ENCODE measurements at regions not wholly inside any gene's neighbourhood (a gene's known extent, or its start where the extent isn't known, plus 50 kb on each side); places are given as distances from the start of the nearest gene placed in this dataset.

GRCh38 chr14:97633131-97633738, 836.1 kb downstream of the VRK1 start:
- no peak overlapping the region for H3K27ac Mint-ChIP-seq
- H3K9me3 Mint-ChIP-seq = peaks cover 2 to 4% (median 3%) of the 10 kb centered on the region in 3 donors
- H3K36me3 Mint-ChIP-seq = no peaks in the 10 kb centered on the region
- H3K4me3 Mint-ChIP-seq = no peak overlapping the region
- no peaks in the 10 kb centered on the region for H3K4me1 Mint-ChIP-seq
- peaks cover 2% of the 10 kb centered on the region for H3K27me3 Mint-ChIP-seq

DNA sequence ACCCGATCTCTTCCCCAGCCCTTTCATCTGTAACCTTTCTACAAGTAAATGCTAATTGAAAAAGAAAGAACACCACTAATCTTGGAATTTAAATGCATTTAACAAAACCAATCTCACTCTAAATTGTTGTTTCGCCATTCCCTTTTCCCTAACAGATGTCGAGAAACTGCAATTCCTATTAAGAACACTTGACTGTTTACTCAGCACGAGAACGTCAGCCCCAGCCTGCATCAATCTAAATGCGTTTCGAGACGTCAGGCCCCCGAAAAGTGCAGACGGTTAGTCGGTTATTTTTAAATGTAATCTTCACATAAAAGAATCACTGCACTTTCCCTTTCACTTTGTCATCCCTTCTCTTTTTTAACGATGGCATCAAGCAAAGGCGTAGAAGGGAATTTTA, 837.6 kb downstream of the VRK1 start:
- no peaks in the 10 kb centered on the region for H3K36me3 Mint-ChIP-seq

DNA sequence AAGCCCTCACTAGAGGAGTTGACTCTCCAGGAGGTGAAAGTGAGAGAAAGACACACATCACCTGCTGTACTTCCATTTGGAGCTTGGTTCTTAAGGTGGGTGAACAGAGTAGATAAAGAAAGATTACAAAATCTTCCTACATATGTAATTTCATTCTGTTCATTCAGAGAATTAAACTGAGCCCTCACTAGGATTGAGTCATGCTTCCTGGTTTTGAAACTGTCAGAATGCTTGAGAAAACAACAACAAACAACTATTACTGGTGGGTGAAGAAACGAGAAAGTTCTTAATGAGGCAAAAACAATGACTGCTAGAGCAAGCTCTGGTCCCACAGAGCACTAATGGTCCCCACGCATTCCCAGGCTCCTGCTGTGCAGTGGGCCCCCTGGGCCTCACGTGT, 841.7 kb downstream of the VRK1 start:
- Mint-ChIP-seq H3K36me3 (peaks cover 2% of the 10 kb centered on the region), H3K4me1 (no peaks in the 10 kb centered on the region), H3K9me3 (peaks cover 0 to 4% (median 0%) of the 10 kb centered on the region in 3 donors), H3K4me3 (no peak overlapping the region), H3K27ac (no peak overlapping the region), H3K27me3 (peaks cover 2% of the 10 kb centered on the region)

More for the DNA sequence above, 837.6 kb downstream of the VRK1 start:
- peaks cover 2% of the 10 kb centered on the region for H3K27me3 Mint-ChIP-seq
- peak overlapping the region in 1 of 3 donors; percentile 11 for H3K27ac Mint-ChIP-seq
- H3K4me3 Mint-ChIP-seq = peak overlapping the region in 1 of 4 donors; percentile 3
- H3K4me1 Mint-ChIP-seq = no peaks in the 10 kb centered on the region
- peaks cover 0 to 3% (median 3%) of the 10 kb centered on the region in 3 donors for H3K9me3 Mint-ChIP-seq

DNA sequence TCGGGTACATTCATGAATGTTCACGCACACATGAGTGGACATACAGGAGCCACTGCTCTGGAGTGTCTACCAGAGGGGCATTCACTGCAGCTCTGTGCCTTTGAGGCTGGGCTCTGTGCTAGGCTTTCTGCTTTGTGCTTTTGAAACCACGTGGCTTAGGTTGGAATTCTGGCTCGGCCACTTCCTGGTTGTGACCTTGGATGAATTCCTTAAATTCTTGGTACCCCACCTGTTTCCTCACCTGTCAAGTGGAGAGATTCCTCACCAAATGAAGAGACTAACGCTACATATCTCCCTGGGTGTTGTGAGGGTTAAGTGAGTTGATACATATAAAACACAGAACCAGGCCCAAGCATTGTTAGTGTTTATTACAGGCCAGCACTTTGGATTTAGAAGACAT, 842.8 kb downstream of the VRK1 start:
- Mint-ChIP-seq H3K9me3 (peaks cover 0 to 4% (median 0%) of the 10 kb centered on the region in 3 donors), H3K27ac (peak overlapping the region in 1 of 3 donors; percentile 35), H3K4me1 (no peaks in the 10 kb centered on the region), H3K36me3 (peaks cover 2% of the 10 kb centered on the region), H3K27me3 (peaks cover 1% of the 10 kb centered on the region), H3K4me3 (no peak overlapping the region)

- peaks cover 1% of the 10 kb centered on the region for H3K27me3 Mint-ChIP-seq
- no peaks in the 10 kb centered on the region for H3K4me1 Mint-ChIP-seq
- H3K9me3 Mint-ChIP-seq = peaks cover 0 to 4% (median 0%) of the 10 kb centered on the region in 3 donors
- H3K4me3 Mint-ChIP-seq = no peak overlapping the region
- H3K36me3 Mint-ChIP-seq = peaks cover 2% of the 10 kb centered on the region
- H3K27ac Mint-ChIP-seq = no peak overlapping the region
Observed at GRCh38 chr14:97641827-97642226, 844.6 kb downstream of the VRK1 start.

DNA sequence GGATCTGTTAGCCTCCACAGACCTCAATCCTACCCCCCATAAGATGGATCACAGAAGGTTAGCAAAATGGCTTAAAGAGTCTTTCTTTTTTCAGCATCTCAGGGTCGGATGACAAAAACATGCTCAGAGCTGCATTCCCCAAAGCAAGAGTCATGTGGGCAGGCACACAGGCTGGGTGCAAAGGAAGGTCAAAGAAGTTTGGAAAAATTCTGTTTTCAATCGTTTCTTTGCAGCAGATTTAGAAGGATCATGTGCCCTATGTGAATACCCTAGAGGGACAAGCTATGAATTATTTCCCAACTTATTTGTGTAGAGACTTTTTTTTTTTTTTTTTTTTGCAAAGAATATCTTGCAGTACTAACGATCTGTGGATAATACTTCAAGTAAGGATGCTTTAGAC, 845.4 kb downstream of the VRK1 start:
- Mint-ChIP-seq H3K36me3 (peaks cover 2% of the 10 kb centered on the region), H3K27ac (no peak overlapping the region), H3K27me3 (peaks cover 1% of the 10 kb centered on the region), H3K4me1 (no peaks in the 10 kb centered on the region), H3K9me3 (peaks cover 0 to 2% (median 0%) of the 10 kb centered on the region in 3 donors), H3K4me3 (no peak overlapping the region)

DNA sequence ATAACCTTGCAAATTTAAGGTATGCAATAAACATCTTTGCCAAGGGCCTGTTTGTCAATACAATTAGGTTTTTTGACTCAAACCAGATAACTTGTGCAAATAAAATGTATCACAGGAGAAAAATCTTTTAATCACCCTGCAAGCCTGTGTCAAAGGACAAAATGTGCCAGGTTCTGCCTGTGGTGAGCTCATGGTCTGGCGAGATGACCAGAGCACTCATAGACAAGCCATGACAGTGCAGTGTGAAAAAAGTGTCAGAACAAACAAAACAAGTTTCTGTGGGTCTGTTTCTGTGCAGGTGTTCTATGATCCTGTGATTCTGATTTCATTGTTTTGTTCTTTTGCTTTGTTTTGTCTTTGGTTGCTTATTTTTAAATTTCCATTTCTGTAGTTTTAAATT, 847.2 kb downstream of the VRK1 start:
- no peak overlapping the region for H3K4me3 Mint-ChIP-seq
- peaks cover 1% of the 10 kb centered on the region for H3K27me3 Mint-ChIP-seq
- H3K36me3 Mint-ChIP-seq = peaks cover 2% of the 10 kb centered on the region
- no peaks in the 10 kb centered on the region for H3K4me1 Mint-ChIP-seq
- H3K27ac Mint-ChIP-seq = no peak overlapping the region
- peaks cover 0 to 2% (median 0%) of the 10 kb centered on the region in 3 donors for H3K9me3 Mint-ChIP-seq

- Mint-ChIP-seq H3K27ac (no peak overlapping the region), H3K4me3 (no peak overlapping the region), H3K27me3 (no peaks in the 10 kb centered on the region), H3K9me3 (peaks cover 0 to 2% (median 0%) of the 10 kb centered on the region in 3 donors), H3K4me1 (no peaks in the 10 kb centered on the region), H3K36me3 (no peaks in the 10 kb centered on the region)
Observed at GRCh38 chr14:97649752-97650151, 852.6 kb downstream of the VRK1 start.

- no peaks in the 10 kb centered on the region for H3K27me3 Mint-ChIP-seq
- H3K36me3 Mint-ChIP-seq = no peaks in the 10 kb centered on the region
- H3K9me3 Mint-ChIP-seq = peaks cover 0 to 8% (median 2%) of the 10 kb centered on the region in 3 donors
- H3K4me3 Mint-ChIP-seq = no peak overlapping the region
- H3K4me1 Mint-ChIP-seq = no peaks in the 10 kb centered on the region
- H3K27ac Mint-ChIP-seq = no peak overlapping the region
Observed at GRCh38 chr14:97655169-97655948, 858.2 kb downstream of the VRK1 start.

- Mint-ChIP-seq H3K27ac (no peak overlapping the region), H3K27me3 (no peaks in the 10 kb centered on the region), H3K4me3 (no peak overlapping the region), H3K36me3 (no peaks in the 10 kb centered on the region), H3K4me1 (no peaks in the 10 kb centered on the region), H3K9me3 (peaks cover 0 to 11% (median 3%) of the 10 kb centered on the region in 3 donors)
Observed at GRCh38 chr14:97657609-97658008, 860.4 kb downstream of the VRK1 start.

GRCh38 chr14:97687944-97688630, 890.9 kb downstream of the VRK1 start:
- peak overlapping the region in 1 of 3 donors; percentile 42 for H3K27ac Mint-ChIP-seq
- H3K9me3 Mint-ChIP-seq = peaks cover 0 to 4% (median 3%) of the 10 kb centered on the region in 3 donors
- H3K27me3 Mint-ChIP-seq = no peaks in the 10 kb centered on the region
- no peaks in the 10 kb centered on the region for H3K4me1 Mint-ChIP-seq
- H3K4me3 Mint-ChIP-seq = no peak overlapping the region
- no peaks in the 10 kb centered on the region for H3K36me3 Mint-ChIP-seq

DNA sequence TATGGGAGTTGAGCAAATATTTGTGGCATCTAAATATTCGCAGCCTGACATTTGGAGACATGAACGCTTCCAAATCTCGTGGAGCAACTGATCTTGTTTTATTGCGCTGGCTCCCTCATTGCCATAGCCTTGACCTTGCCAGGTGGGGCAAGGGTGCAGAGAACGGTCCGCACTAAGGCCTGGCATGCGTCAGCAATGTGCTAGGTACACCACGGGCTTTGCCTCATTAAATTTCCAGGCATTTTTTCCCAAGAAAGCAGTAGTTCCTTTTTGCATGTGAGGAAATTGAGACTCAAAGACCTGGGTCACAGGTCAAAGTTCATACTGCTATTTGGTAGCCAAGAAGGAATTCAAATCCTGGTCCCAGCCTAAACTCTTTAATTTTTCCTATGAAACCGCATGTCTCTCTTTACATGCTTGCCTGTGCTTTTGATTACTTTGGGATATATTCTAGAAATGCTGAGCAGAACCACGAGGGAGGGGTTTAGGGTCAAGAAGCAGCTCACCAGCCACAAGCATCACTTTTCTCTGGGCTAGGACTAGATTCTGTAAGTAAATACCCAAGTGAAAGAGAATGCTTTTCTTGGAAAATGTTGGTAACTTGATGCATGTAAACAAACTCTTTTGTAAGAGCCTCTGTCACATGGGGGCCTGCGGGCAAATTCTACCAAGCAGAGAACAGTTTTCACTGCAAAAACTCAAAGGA, 891.6 kb downstream of the VRK1 start:
- H3K27ac Mint-ChIP-seq = peak overlapping the region in 1 of 3 donors; percentile 42
- no peaks in the 10 kb centered on the region for H3K36me3 Mint-ChIP-seq
- no peak overlapping the region for H3K4me3 Mint-ChIP-seq
- H3K4me1 Mint-ChIP-seq = no peaks in the 10 kb centered on the region
- no peaks in the 10 kb centered on the region for H3K27me3 Mint-ChIP-seq
- H3K9me3 Mint-ChIP-seq = peaks cover 0 to 4% (median 3%) of the 10 kb centered on the region in 3 donors

- H3K4me3 Mint-ChIP-seq = no peak overlapping the region
- no peaks in the 10 kb centered on the region for H3K36me3 Mint-ChIP-seq
- H3K27ac Mint-ChIP-seq = no peak overlapping the region
- no peaks in the 10 kb centered on the region for H3K27me3 Mint-ChIP-seq
- H3K9me3 Mint-ChIP-seq = peaks cover 0 to 4% (median 1%) of the 10 kb centered on the region in 3 donors
- H3K4me1 Mint-ChIP-seq = no peaks in the 10 kb centered on the region
Observed at GRCh38 chr14:97692084-97692483, 894.9 kb downstream of the VRK1 start.

DNA sequence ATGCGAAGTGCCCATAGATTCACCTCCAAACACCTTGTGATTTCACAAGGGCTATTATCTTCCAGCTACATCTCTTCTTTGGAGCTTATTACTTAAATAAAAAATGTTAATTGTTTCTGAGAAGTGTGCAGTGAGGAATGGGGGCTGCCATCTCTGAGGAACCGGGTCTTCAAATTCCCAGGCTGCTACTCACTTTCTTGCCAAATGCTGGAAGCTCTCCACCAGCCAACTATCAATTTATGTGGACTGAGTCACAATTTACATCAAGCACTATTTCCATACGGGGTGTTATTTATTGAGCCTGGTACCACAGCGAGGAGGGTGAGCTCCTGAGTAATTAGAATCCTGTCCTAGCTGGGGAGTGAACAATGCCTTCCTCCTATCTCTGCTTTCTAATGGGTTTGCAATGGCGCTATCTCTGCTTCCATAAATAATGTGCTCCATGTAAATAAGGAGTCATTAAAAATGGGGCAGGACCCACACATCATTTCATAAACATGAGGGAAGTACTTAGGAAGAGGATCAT, 898.3 kb downstream of the VRK1 start:
- H3K27ac Mint-ChIP-seq = no peak overlapping the region
- no peaks in the 10 kb centered on the region for H3K4me1 Mint-ChIP-seq
- no peaks in the 10 kb centered on the region for H3K36me3 Mint-ChIP-seq
- no peaks in the 10 kb centered on the region for H3K27me3 Mint-ChIP-seq
- peaks cover 4 to 9% (median 5%) of the 10 kb centered on the region in 3 donors for H3K9me3 Mint-ChIP-seq
- no peak overlapping the region for H3K4me3 Mint-ChIP-seq
